ENCODE measurements at regions not wholly inside any gene's neighbourhood (a gene's known extent, or its start where the extent isn't known, plus 50 kb on each side); places are given as distances from the start of the nearest gene placed in this dataset.

GRCh38 chr2:120452131-120452530, 106.2 kb downstream of the INHBB start:
- H2AFZ ChIP-seq (ENCODE audit: low read length), result no peak overlapping the region
- no peaks in the 10 kb centered on the region for H3K27me3 ChIP-seq (ENCODE audit: insufficient read depth, low read length)
- H3K9me3 ChIP-seq (ENCODE audit: low read length), result no peaks in the 10 kb centered on the region
- H3F3A ChIP-seq (ENCODE audit: insufficient read depth, low read length), result no peaks in the 10 kb centered on the region
- H3K36me3 ChIP-seq (ENCODE audit: insufficient read depth, low read length), result no peaks in the 10 kb centered on the region
- TF ChIP-seq, protein P1, sequence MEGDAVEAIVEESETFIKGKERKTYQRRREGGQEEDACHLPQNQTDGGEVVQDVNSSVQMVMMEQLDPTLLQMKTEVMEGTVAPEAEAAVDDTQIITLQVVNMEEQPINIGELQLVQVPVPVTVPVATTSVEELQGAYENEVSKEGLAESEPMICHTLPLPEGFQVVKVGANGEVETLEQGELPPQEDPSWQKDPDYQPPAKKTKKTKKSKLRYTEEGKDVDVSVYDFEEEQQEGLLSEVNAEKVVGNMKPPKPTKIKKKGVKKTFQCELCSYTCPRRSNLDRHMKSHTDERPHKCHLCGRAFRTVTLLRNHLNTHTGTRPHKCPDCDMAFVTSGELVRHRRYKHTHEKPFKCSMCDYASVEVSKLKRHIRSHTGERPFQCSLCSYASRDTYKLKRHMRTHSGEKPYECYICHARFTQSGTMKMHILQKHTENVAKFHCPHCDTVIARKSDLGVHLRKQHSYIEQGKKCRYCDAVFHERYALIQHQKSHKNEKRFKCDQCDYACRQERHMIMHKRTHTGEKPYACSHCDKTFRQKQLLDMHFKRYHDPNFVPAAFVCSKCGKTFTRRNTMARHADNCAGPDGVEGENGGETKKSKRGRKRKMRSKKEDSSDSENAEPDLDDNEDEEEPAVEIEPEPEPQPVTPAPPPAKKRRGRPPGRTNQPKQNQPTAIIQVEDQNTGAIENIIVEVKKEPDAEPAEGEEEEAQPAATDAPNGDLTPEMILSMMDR (IDR thresholded peaks at IDR 0.05; ENCODE audit: low read length), result no peak
- no peak for TF ChIP-seq EZH2 (IDR thresholded peaks at IDR 0.05; ENCODE audit: borderline replicate concordance, low read length)
- H3K79me2 ChIP-seq (ENCODE audit: insufficient read depth, low read length), result no peaks in the 10 kb centered on the region
- no peaks in the 10 kb centered on the region for H4K20me1 ChIP-seq (ENCODE audit: insufficient read depth, low read length)
- H3K4me2 ChIP-seq (ENCODE audit: low read length), result no peak overlapping the region
- no peaks in the 10 kb centered on the region for H3K9me2 ChIP-seq (ENCODE audit: low read depth, low read length)
- H3K27ac ChIP-seq (ENCODE audit: low read depth, low read length, poor library complexity, severe bottlenecking), result no peak overlapping the region
- no peaks in the 10 kb centered on the region for H3K4me1 ChIP-seq (ENCODE audit: insufficient read depth, low read length, severe bottlenecking)
- no peak overlapping the region for H3K4me3 ChIP-seq (ENCODE audit: low read depth, low read length, poor library complexity, severe bottlenecking)
- H3K9ac ChIP-seq (ENCODE audit: low read length), result no peak overlapping the region

GRCh38 chr2:120452945-120453634, 107.2 kb downstream of the INHBB start:
- no peak overlapping the region for H2AFZ ChIP-seq (ENCODE audit: low read length)
- H3K36me3 ChIP-seq (ENCODE audit: insufficient read depth, low read length), result no peaks in the 10 kb centered on the region
- no peak overlapping the region for H3K4me3 ChIP-seq (ENCODE audit: low read depth, low read length, poor library complexity, severe bottlenecking)
- no peaks in the 10 kb centered on the region for H3F3A ChIP-seq (ENCODE audit: insufficient read depth, low read length)
- no peaks in the 10 kb centered on the region for H4K20me1 ChIP-seq (ENCODE audit: insufficient read depth, low read length)
- H3K27ac ChIP-seq (ENCODE audit: low read depth, low read length, poor library complexity, severe bottlenecking), result no peak overlapping the region
- no peak for TF ChIP-seq EZH2 (IDR thresholded peaks at IDR 0.05; ENCODE audit: borderline replicate concordance, low read length)
- TF ChIP-seq, protein P1 (IDR thresholded peaks at IDR 0.05; ENCODE audit: low read length), result no peak
- H3K79me2 ChIP-seq (ENCODE audit: insufficient read depth, low read length), result no peaks in the 10 kb centered on the region
- H3K9me2 ChIP-seq (ENCODE audit: low read depth, low read length), result no peaks in the 10 kb centered on the region
- H3K9me3 ChIP-seq (ENCODE audit: low read length), result no peaks in the 10 kb centered on the region
- H3K4me2 ChIP-seq (ENCODE audit: low read length), result no peak overlapping the region
- H3K27me3 ChIP-seq (ENCODE audit: insufficient read depth, low read length), result peaks cover under 1% of the 10 kb centered on the region; the same call in 1 of the 2 replicates
- no peaks in the 10 kb centered on the region for H3K4me1 ChIP-seq (ENCODE audit: insufficient read depth, low read length, severe bottlenecking)
- no peak overlapping the region for H3K9ac ChIP-seq (ENCODE audit: low read length)

DNA sequence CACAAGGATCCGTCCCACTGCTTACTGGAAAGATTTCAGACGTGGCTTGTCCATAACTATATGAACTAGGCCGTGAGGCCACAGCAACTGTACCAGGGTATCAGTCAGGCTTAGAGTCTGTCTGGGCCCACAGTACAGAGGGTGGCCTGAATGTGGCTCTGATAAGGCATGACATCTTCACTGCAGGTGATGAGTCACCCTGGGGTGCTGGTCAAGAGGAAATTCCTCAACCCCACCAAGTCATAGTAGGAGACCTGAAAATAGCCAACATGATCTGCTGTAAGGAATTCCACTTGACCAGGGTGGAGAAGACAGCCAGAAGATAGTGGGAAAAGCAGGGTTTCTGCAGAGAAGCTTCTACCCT, 107.7 kb downstream of the INHBB start:
- H3K9ac ChIP-seq (ENCODE audit: low read length), result no peak overlapping the region
- TF ChIP-seq, protein P1 (IDR thresholded peaks at IDR 0.05; ENCODE audit: low read length), result no peak
- no peak for TF ChIP-seq EZH2 (IDR thresholded peaks at IDR 0.05; ENCODE audit: borderline replicate concordance, low read length)
- no peak overlapping the region for H3K27ac ChIP-seq (ENCODE audit: low read depth, low read length, poor library complexity, severe bottlenecking)
- no peaks in the 10 kb centered on the region for H3K36me3 ChIP-seq (ENCODE audit: insufficient read depth, low read length)
- H3K9me3 ChIP-seq (ENCODE audit: low read length), result no peaks in the 10 kb centered on the region
- H3F3A ChIP-seq (ENCODE audit: insufficient read depth, low read length), result no peaks in the 10 kb centered on the region
- no peak overlapping the region for H3K4me2 ChIP-seq (ENCODE audit: low read length)
- no peaks in the 10 kb centered on the region for H3K79me2 ChIP-seq (ENCODE audit: insufficient read depth, low read length)
- H3K4me1 ChIP-seq (ENCODE audit: insufficient read depth, low read length, severe bottlenecking), result no peaks in the 10 kb centered on the region
- no peak overlapping the region for H2AFZ ChIP-seq (ENCODE audit: low read length)
- H4K20me1 ChIP-seq (ENCODE audit: insufficient read depth, low read length), result no peaks in the 10 kb centered on the region
- no peak overlapping the region for H3K4me3 ChIP-seq (ENCODE audit: low read depth, low read length, poor library complexity, severe bottlenecking)
- no peaks in the 10 kb centered on the region for H3K9me2 ChIP-seq (ENCODE audit: low read depth, low read length)
- peaks cover 5% of the 10 kb centered on the region; the same call in 1 of the 2 replicates for H3K27me3 ChIP-seq (ENCODE audit: insufficient read depth, low read length)

Data from OCI-LY1 (cell line).